ENCODE measurements at regions not wholly inside any gene's neighbourhood (a gene's known extent, or its start where the extent isn't known, plus 50 kb on each side); places are given as distances from the start of the nearest gene placed in this dataset.

DNA sequence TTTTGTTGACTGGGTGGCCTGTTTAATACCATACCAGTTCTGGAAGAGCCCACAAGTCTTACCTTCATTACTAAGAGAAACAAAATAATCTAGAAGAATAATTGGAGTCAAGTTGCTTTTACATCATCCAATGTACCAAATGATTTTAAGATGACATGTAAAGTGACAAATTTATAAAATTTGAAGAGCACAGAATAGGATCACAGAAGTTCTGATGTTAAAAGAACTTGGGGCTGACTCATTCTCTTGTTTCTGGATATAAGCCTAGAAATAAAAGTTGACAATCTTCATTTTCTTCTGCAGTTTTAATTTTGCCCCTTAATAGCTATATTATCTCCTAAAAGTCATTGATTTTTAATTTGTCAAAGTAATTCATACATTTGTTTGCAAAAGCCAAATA, 317.5 kb upstream of the MARCKS start:
- TF ChIP-seq, protein P1, sequence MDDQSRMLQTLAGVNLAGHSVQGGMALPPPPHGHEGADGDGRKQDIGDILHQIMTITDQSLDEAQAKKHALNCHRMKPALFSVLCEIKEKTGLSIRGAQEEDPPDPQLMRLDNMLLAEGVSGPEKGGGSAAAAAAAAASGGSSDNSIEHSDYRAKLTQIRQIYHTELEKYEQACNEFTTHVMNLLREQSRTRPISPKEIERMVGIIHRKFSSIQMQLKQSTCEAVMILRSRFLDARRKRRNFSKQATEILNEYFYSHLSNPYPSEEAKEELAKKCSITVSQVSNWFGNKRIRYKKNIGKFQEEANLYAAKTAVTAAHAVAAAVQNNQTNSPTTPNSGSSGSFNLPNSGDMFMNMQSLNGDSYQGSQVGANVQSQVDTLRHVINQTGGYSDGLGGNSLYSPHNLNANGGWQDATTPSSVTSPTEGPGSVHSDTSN (IDR thresholded peaks at IDR 0.05): 0 out of 2 replicates have a peak, but pooled peaks have one; percentile 17
- peak; percentile 20; the same call in 1 of the 2 replicates for TF ChIP-seq JUND (IDR thresholded peaks at IDR 0.05)
- TF ChIP-seq RXRA (IDR thresholded peaks at IDR 0.05; ENCODE audit: borderline replicate concordance, low read depth): no peak
- peak; percentile 19; the same call in 1 of the 2 replicates for TF ChIP-seq FOSL2 (IDR thresholded peaks at IDR 0.05; ENCODE audit: borderline replicate concordance, low read depth)
- Histone ChIP-seq H4K20me1 (ENCODE audit: insufficient read depth) (no peaks in the 10 kb centered on the region), H2AFZ (ENCODE audit: low read depth) (peak overlapping the region; percentile 2; the same call in 1 of the 2 replicates), H3K27me3 (ENCODE audit: insufficient read depth) (no peaks in the 10 kb centered on the region), H3K4me3 (ENCODE audit: low read depth in 2 of 2, low read length in 1 of 2) (no peak overlapping the region), H3K9ac (no peak overlapping the region; the same call in 1 of the 2 replicates), H3K4me2 (peak overlapping the region; percentile 18; the same call in 1 of the 2 replicates), H3F3A (replicated peaks; ENCODE audit: insufficient read depth) (peaks cover 29% of the 10 kb centered on the region), H3K9me3 (no peaks in the 10 kb centered on the region), H3K4me1 (ENCODE audit: control insufficient read depth in 1 of 2, insufficient read depth in 2 of 2, low read depth in 1 of 2, low read length in 1 of 2) (peaks cover 0 to 15% of the 10 kb centered on the region in 2 experiments; a peak in 1 of 4 replicates), H3K36me3 (replicated peaks in 1 of 2; ENCODE audit: control insufficient read depth in 1 of 2, insufficient read depth in 2 of 2, low read length in 1 of 2) (no peaks in the 10 kb centered on the region), H3K27ac (ENCODE audit: low read depth in 2 of 2, low read length in 1 of 2) (peak overlapping the region; percentile 71 to 83; a peak in 3 of 4 replicates), H3K79me2 (ENCODE audit: insufficient read depth) (no peaks in the 10 kb centered on the region), H3K9me2 (no peaks in the 10 kb centered on the region)
- ChIA-PET CTCF (no interaction called here), POLR2A (no interaction called here)
- DNase-seq: no peak

DNA sequence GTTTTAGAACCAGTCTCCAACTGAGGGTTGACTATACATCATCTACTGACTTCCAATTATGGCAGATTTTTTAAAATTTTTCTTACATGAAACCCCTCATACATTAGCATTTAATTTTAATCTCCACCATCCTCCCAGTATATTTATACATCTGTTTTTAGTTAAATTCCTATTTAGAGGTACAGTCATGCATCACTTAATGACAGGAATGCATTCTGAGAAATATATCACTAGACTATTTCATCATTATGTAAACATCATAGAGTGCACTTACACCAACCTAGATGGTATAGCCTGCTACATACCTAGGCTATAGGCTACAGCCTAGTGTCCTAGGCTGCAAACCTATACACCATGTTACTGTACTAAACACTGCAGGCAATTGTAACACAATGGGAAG, 316.7 kb upstream of the MARCKS start:
- H3K4me1 ChIP-seq (ENCODE audit: control insufficient read depth in 1 of 2, insufficient read depth in 2 of 2, low read depth in 1 of 2, low read length in 1 of 2): peaks cover 0 to 15% of the 10 kb centered on the region in 2 experiments; a peak in 1 of 4 replicates
- no peak overlapping the region; the same call in 1 of the 2 replicates for H3K4me2 ChIP-seq
- no peaks in the 10 kb centered on the region; the same call in 1 of the 2 replicates for H3K9me3 ChIP-seq
- H3K27me3 ChIP-seq (ENCODE audit: insufficient read depth): no peaks in the 10 kb centered on the region
- no peak for DNase-seq
- H3K4me3 ChIP-seq (ENCODE audit: low read depth in 2 of 2, low read length in 1 of 2): no peak overlapping the region
- H4K20me1 ChIP-seq (ENCODE audit: insufficient read depth): no peaks in the 10 kb centered on the region
- H3F3A ChIP-seq (replicated peaks; ENCODE audit: insufficient read depth): peaks cover 29% of the 10 kb centered on the region
- ChIA-PET POLR2A (no interaction called here), CTCF (no interaction called here)
- H2AFZ ChIP-seq (ENCODE audit: low read depth): no peak overlapping the region
- no peaks in the 10 kb centered on the region; the same call in 1 of the 2 replicates for H3K9me2 ChIP-seq
- H3K27ac ChIP-seq (ENCODE audit: low read depth in 2 of 2, low read length in 1 of 2): peak overlapping the region; percentile 71 to 83; a peak in 3 of 4 replicates
- H3K9ac ChIP-seq: no peak overlapping the region
- peaks cover 0 to 2% of the 10 kb centered on the region in 2 experiments for H3K36me3 ChIP-seq (replicated peaks in 1 of 2; ENCODE audit: control insufficient read depth in 1 of 2, insufficient read depth in 2 of 2, low read length in 1 of 2)
- no peaks in the 10 kb centered on the region for H3K79me2 ChIP-seq (ENCODE audit: insufficient read depth)
- TF ChIP-seq TEAD4 (IDR thresholded peaks at IDR 0.05; ENCODE audit: borderline replicate concordance, insufficient read depth) (peak; percentile 88), MXI1 (IDR thresholded peaks at IDR 0.05; ENCODE audit: low read depth, low read length) (no peak), RAD21 (IDR thresholded peaks at IDR 0.05; ENCODE audit: low read length) (no peak), CHD2 (IDR thresholded peaks at IDR 0.05; ENCODE audit: low read length, partially characterized antibody) (no peak), NFIC (IDR thresholded peaks at IDR 0.05; ENCODE audit: borderline replicate concordance) (peak; percentile 76), JUND (IDR thresholded peaks at IDR 0.05) (peak; percentile 82), MEF2A (IDR thresholded peaks at IDR 0.05; ENCODE audit: borderline replicate concordance, low read depth) (peak; percentile 82; the same call in 1 of the 2 replicates), RXRA (IDR thresholded peaks at IDR 0.05; ENCODE audit: borderline replicate concordance, low read depth) (no peak; the same call in 1 of the 2 replicates), FOXJ3 (CRISPR knock-in tag; IDR thresholded peaks at IDR 0.05) (no peak), POLR2AphosphoS5 (IDR thresholded peaks at IDR 0.05; ENCODE audit: low read depth, low read length) (peak; percentile 57; the same call in 1 of the 2 replicates), FOSL2 (IDR thresholded peaks at IDR 0.05; ENCODE audit: borderline replicate concordance, low read depth) (peak; percentile 69; the same call in 1 of the 2 replicates), NRF1 (IDR thresholded peaks at IDR 0.05; ENCODE audit: low read depth, low read length) (no peak), FOXM1 (IDR thresholded peaks at IDR 0.05; ENCODE audit: low read depth) (peak; percentile 86), YY1 (IDR thresholded peaks at IDR 0.05; ENCODE audit: low read depth) (no peak; the same call in 1 of the 2 replicates)
- TF ChIP-seq, protein P2, sequence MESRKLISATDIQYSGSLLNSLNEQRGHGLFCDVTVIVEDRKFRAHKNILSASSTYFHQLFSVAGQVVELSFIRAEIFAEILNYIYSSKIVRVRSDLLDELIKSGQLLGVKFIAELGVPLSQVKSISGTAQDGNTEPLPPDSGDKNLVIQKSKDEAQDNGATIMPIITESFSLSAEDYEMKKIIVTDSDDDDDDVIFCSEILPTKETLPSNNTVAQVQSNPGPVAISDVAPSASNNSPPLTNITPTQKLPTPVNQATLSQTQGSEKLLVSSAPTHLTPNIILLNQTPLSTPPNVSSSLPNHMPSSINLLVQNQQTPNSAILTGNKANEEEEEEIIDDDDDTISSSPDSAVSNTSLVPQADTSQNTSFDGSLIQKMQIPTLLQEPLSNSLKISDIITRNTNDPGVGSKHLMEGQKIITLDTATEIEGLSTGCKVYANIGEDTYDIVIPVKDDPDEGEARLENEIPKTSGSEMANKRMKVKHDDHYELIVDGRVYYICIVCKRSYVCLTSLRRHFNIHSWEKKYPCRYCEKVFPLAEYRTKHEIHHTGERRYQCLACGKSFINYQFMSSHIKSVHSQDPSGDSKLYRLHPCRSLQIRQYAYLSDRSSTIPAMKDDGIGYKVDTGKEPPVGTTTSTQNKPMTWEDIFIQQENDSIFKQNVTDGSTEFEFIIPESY (IDR thresholded peaks at IDR 0.05; ENCODE audit: borderline replicate concordance, low read depth): peak; percentile 45; the same call in 1 of the 2 replicates
- TF ChIP-seq, protein P3, sequence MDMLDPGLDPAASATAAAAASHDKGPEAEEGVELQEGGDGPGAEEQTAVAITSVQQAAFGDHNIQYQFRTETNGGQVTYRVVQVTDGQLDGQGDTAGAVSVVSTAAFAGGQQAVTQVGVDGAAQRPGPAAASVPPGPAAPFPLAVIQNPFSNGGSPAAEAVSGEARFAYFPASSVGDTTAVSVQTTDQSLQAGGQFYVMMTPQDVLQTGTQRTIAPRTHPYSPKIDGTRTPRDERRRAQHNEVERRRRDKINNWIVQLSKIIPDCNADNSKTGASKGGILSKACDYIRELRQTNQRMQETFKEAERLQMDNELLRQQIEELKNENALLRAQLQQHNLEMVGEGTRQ (IDR thresholded peaks at IDR 0.05; ENCODE audit: borderline replicate concordance, low read depth, low read length): no peak
- TF ChIP-seq, protein P4, sequence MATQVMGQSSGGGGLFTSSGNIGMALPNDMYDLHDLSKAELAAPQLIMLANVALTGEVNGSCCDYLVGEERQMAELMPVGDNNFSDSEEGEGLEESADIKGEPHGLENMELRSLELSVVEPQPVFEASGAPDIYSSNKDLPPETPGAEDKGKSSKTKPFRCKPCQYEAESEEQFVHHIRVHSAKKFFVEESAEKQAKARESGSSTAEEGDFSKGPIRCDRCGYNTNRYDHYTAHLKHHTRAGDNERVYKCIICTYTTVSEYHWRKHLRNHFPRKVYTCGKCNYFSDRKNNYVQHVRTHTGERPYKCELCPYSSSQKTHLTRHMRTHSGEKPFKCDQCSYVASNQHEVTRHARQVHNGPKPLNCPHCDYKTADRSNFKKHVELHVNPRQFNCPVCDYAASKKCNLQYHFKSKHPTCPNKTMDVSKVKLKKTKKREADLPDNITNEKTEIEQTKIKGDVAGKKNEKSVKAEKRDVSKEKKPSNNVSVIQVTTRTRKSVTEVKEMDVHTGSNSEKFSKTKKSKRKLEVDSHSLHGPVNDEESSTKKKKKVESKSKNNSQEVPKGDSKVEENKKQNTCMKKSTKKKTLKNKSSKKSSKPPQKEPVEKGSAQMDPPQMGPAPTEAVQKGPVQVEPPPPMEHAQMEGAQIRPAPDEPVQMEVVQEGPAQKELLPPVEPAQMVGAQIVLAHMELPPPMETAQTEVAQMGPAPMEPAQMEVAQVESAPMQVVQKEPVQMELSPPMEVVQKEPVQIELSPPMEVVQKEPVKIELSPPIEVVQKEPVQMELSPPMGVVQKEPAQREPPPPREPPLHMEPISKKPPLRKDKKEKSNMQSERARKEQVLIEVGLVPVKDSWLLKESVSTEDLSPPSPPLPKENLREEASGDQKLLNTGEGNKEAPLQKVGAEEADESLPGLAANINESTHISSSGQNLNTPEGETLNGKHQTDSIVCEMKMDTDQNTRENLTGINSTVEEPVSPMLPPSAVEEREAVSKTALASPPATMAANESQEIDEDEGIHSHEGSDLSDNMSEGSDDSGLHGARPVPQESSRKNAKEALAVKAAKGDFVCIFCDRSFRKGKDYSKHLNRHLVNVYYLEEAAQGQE (IDR thresholded peaks at IDR 0.05; ENCODE audit: low read depth, low read length): no peak
- TF ChIP-seq, protein P5, sequence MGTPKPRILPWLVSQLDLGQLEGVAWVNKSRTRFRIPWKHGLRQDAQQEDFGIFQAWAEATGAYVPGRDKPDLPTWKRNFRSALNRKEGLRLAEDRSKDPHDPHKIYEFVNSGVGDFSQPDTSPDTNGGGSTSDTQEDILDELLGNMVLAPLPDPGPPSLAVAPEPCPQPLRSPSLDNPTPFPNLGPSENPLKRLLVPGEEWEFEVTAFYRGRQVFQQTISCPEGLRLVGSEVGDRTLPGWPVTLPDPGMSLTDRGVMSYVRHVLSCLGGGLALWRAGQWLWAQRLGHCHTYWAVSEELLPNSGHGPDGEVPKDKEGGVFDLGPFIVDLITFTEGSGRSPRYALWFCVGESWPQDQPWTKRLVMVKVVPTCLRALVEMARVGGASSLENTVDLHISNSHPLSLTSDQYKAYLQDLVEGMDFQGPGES (IDR thresholded peaks at IDR 0.05; ENCODE audit: low read depth, low read length): no peak

Measured in SK-N-SH (cell line).